MM.1S (cell line): ENCODE measurements at regions not wholly inside any gene's neighbourhood (a gene's known extent, or its start where the extent isn't known, plus 50 kb on each side); places are given as distances from the start of the nearest gene placed in this dataset.

Experiments used
- CTCF ChIP-seq: fragments of 300-600 bp; sonication (generic); IDR thresholded peaks from 2 replicates; pipeline ENCODE4 v1.5.1; 2016; ENCODE audit warnings: antibody characterized with exemption, low read length, mixed read lengths
- EZH2 ChIP-seq: fragments of 300-600 bp; sonication (generic); optimal IDR thresholded peaks from 2 replicates; pipeline ENCODE3; 2017; ENCODE audit warnings: low read depth, mild to moderate bottlenecking, antibody characterized with exemption, low read length, mixed read lengths
- EZH2phosphoT487 ChIP-seq: fragments of 300-600 bp; sonication (generic); IDR thresholded peaks from 2 replicates; pipeline ENCODE4 v1.6.1; 2018; ENCODE audit warnings: antibody characterized with exemption, low read length

GRCh38 chr2:163187119-163187518 lies 348.6 kb upstream of the KCNH7 start:
- TF ChIP-seq CTCF (no peak), EZH2 (no peak), EZH2phosphoT487 (no peak)
